WTC11 (cell line): ENCODE measurements at regions not wholly inside any gene's neighbourhood (a gene's known extent, or its start where the extent isn't known, plus 50 kb on each side); places are given as distances from the start of the nearest gene placed in this dataset.

Experiments
- CREB1 ChIP-seq: sonication (generic); formaldehyde crosslinking; IDR thresholded peaks from 2 replicates; pipeline ENCODE4 v1.8.0; 2023; ENCODE audit warnings: mild to moderate bottlenecking, missing genetic modification reagents
- CTCF ChIP-seq: fragments of 200-600 bp; IDR thresholded peaks from 2 replicates; pipeline ENCODE4 v1.8.0; 2022; ENCODE audit warnings: antibody characterized with exemption
- E2F1 ChIP-seq: sonication (generic); formaldehyde crosslinking; IDR thresholded peaks from 2 replicates; pipeline ENCODE4 v1.8.0; 2022; ENCODE audit warnings: mild to moderate bottlenecking, missing genetic modification reagents
- ETV6 ChIP-seq: sonication (generic); formaldehyde crosslinking; IDR thresholded peaks from 2 replicates; pipeline ENCODE4 v1.8.1; 2022; ENCODE audit warnings: mild to moderate bottlenecking, missing genetic modification reagents
- JUN ChIP-seq: sonication (generic); formaldehyde crosslinking; IDR thresholded peaks from 2 replicates; pipeline ENCODE4 v1.8.0; 2023; ENCODE audit warnings: mild to moderate bottlenecking, missing genetic modification reagents
- MYBL2 ChIP-seq: sonication (generic); formaldehyde crosslinking; IDR thresholded peaks from 2 replicates; pipeline ENCODE4 v1.8.1; 2023; ENCODE audit warnings: mild to moderate bottlenecking, moderate library complexity, missing genetic modification reagents
- NFYB ChIP-seq: sonication (generic); formaldehyde crosslinking; conservative IDR thresholded peaks from 2 replicates; pipeline ENCODE4 v1.8.0; 2022; ENCODE audit warnings: low read depth, missing genetic modification reagents
- SMAD4 ChIP-seq: sonication (generic); formaldehyde crosslinking; IDR thresholded peaks from 2 replicates; pipeline ENCODE4 v1.8.0; 2022; ENCODE audit warnings: mild to moderate bottlenecking, missing genetic modification reagents
- SP1 ChIP-seq: sonication (generic); formaldehyde crosslinking; conservative IDR thresholded peaks from 2 replicates; pipeline ENCODE4 v1.8.1; 2022; ENCODE audit warnings: missing genetic modification reagents
- TCF7 ChIP-seq: sonication (generic); formaldehyde crosslinking; IDR thresholded peaks from 2 replicates; pipeline ENCODE4 v1.8.0; 2022; ENCODE audit warnings: mild to moderate bottlenecking, low read depth, missing genetic modification reagents, moderate library complexity
- TEAD1 ChIP-seq: sonication (generic); formaldehyde crosslinking; IDR thresholded peaks from 2 replicates; pipeline ENCODE4 v1.8.0; 2022; ENCODE audit warnings: mild to moderate bottlenecking, missing genetic modification reagents
- ZBTB43 ChIP-seq: sonication (generic); formaldehyde crosslinking; IDR thresholded peaks from 2 replicates; pipeline ENCODE4 v1.8.1; 2023; ENCODE audit warnings: mild to moderate bottlenecking, missing genetic modification reagents
- ZNF671 ChIP-seq: fragments of 250-450 bp; sonication (Bioruptor Pico); IDR thresholded peaks from 2 replicates; pipeline ENCODE4 v1.8.0; 2021; ENCODE audit warnings: mild to moderate bottlenecking

GRCh38 chr9:134227451-134228411, 63.4 kb upstream of the RNU6ATAC start:
- TF ChIP-seq CTCF = no peak
- no peak for TF ChIP-seq ZNF671
- no peak for TF ChIP-seq TCF7 (CRISPR knock-in tag)
- no peak for TF ChIP-seq CREB1 (CRISPR knock-in tag)
- no peak for TF ChIP-seq MYBL2
- no peak for TF ChIP-seq ETV6 (CRISPR knock-in tag)
- no peak for TF ChIP-seq NFYB (CRISPR knock-in tag)
- no peak for TF ChIP-seq SMAD4
- TF ChIP-seq TEAD1 (CRISPR knock-in tag) = no peak
- no peak for TF ChIP-seq JUN (CRISPR knock-in tag)
- no peak for TF ChIP-seq SP1 (CRISPR knock-in tag)
- TF ChIP-seq ZBTB43 (CRISPR knock-in tag) = no peak
- no peak for TF ChIP-seq E2F1
